ENCODE measurements at regions not wholly inside any gene's neighbourhood (a gene's known extent, or its start where the extent isn't known, plus 50 kb on each side); places are given as distances from the start of the nearest gene placed in this dataset.

- no peak for TF ChIP-seq POLR2A (IDR thresholded peaks at IDR 0.05; ENCODE audit: borderline replicate concordance, extremely low read depth, insufficient read depth, insufficient read length)
- TF ChIP-seq, protein P1, sequence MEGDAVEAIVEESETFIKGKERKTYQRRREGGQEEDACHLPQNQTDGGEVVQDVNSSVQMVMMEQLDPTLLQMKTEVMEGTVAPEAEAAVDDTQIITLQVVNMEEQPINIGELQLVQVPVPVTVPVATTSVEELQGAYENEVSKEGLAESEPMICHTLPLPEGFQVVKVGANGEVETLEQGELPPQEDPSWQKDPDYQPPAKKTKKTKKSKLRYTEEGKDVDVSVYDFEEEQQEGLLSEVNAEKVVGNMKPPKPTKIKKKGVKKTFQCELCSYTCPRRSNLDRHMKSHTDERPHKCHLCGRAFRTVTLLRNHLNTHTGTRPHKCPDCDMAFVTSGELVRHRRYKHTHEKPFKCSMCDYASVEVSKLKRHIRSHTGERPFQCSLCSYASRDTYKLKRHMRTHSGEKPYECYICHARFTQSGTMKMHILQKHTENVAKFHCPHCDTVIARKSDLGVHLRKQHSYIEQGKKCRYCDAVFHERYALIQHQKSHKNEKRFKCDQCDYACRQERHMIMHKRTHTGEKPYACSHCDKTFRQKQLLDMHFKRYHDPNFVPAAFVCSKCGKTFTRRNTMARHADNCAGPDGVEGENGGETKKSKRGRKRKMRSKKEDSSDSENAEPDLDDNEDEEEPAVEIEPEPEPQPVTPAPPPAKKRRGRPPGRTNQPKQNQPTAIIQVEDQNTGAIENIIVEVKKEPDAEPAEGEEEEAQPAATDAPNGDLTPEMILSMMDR (IDR thresholded peaks at IDR 0.05 in 2 of 3, conservative IDR thresholded peaks at IDR 0.05 in 1 of 3; ENCODE audit: borderline replicate concordance in 1 of 3, insufficient read depth in 1 of 3, low read depth in 2 of 3, low read length in 2 of 3) = no peak
- TF ChIP-seq EZH2 (IDR thresholded peaks at IDR 0.05) = no peak
- TF ChIP-seq RAD21 (IDR thresholded peaks at IDR 0.05; ENCODE audit: low read depth) = no peak
- TF ChIP-seq REST (IDR thresholded peaks at IDR 0.05; ENCODE audit: low read depth) = no peak
- TF ChIP-seq TCF7L2 (IDR thresholded peaks at IDR 0.05; ENCODE audit: borderline replicate concordance, extremely low read depth, insufficient read depth, insufficient read length) = no peak
These were observed 660.0 kb upstream of the TMEFF2 start for GRCh38 chr2:192854706-192855105.

Data from HCT116 (cell line).